ENCODE measurements at regions not wholly inside any gene's neighbourhood (a gene's known extent, or its start where the extent isn't known, plus 50 kb on each side); places are given as distances from the start of the nearest gene placed in this dataset.

DNA sequence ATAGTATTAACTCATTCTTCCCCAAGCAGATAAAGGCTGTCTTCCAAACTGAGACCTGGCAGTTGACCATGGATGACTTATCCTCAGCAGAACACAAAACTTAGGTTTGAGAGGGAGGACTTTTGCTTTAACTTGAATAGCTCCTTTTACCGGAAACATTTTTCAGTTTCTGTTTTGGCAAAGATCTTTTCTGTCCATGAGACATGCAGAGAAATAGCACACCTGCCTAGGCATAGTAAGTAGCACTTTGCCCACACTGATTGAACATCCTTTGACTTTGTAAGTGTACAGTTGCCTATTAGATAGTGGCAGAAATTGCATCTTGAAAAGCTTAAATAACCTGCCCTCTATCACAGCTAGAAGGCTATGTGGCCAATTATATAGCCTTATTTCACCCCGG lies 1962.5 kb downstream of the MRPL39 start:
- H3K23me2 ChIP-seq (ENCODE audit: low read depth, low read length) = no peaks in the 10 kb centered on the region
- no peak overlapping the region for H3K23ac ChIP-seq (ENCODE audit: insufficient read length)
- H3K9me3 ChIP-seq (ENCODE audit: insufficient read depth in 2 of 2, low read depth in 1 of 2, low read length in 1 of 2) = no peaks in the 10 kb centered on the region
- no peaks in the 10 kb centered on the region for H3K4me1 ChIP-seq (replicated peaks in 1 of 4; ENCODE audit: control insufficient read depth in 3 of 4, insufficient read depth in 4 of 4, low read length in 3 of 4)
- no peak overlapping the region for H2BK15ac ChIP-seq (ENCODE audit: low read length)
- no peaks in the 10 kb centered on the region for H3K27me3 ChIP-seq (replicated peaks in 1 of 4; ENCODE audit: control insufficient read depth in 3 of 4, extremely low read depth in 1 of 4, insufficient read depth in 3 of 4, low read length in 3 of 4)
- H2AK5ac ChIP-seq (ENCODE audit: low read depth, low read length) = no peak overlapping the region
- H4K8ac ChIP-seq (ENCODE audit: extremely low read depth, insufficient read depth, low read length) = no peak overlapping the region
- H4K91ac ChIP-seq (replicated peaks; ENCODE audit: insufficient read length, low read length) = no peak overlapping the region
- no peak overlapping the region for H4K5ac ChIP-seq (ENCODE audit: insufficient read length, low read depth, low read length)
- ChIA-PET POLR2A (ENCODE audit: partially characterized antibody) (no interaction called here), CTCF (ENCODE audit: partially characterized antibody) (interaction anchor here (1.6 kb wide), 1 partner anchor 25 kb away, joined by 4 read pairs; no protein-coding TSS in a partner anchor)
- no peak overlapping the region for H3K27ac ChIP-seq (ENCODE audit: low read depth, low read length)
- H3K36me3 ChIP-seq (ENCODE audit: control insufficient read depth in 2 of 4, insufficient read depth in 4 of 4, low read length in 3 of 4) = no peaks in the 10 kb centered on the region
- H3K79me2 ChIP-seq (ENCODE audit: control insufficient read depth in 1 of 2, insufficient read depth in 2 of 2, low read length in 2 of 2) = no peaks in the 10 kb centered on the region
- DNase-seq (ENCODE audit: low read depth in 1 of 2, low spot score in 2 of 2) (no peak), FAIRE-seq (no peak)
- H2AFZ ChIP-seq (ENCODE audit: low read length) = no peak overlapping the region; the same call in 1 of the 2 replicates
- no peaks in the 10 kb centered on the region for H4K20me1 ChIP-seq (replicated peaks in 1 of 2; ENCODE audit: control insufficient read depth in 1 of 2, insufficient read depth in 2 of 2, low read length in 2 of 2)
- no peak overlapping the region for H3K4me2 ChIP-seq (ENCODE audit: insufficient read depth in 1 of 2, low read depth in 2 of 2, low read length in 2 of 2)
- H3K9ac ChIP-seq (replicated peaks in 1 of 4; ENCODE audit: extremely low read depth in 1 of 4, low read depth in 3 of 4, low read length in 3 of 4) = no peak overlapping the region
- no peak overlapping the region for H2BK12ac ChIP-seq (ENCODE audit: low read depth, low read length)
- no peak overlapping the region for H2BK20ac ChIP-seq (ENCODE audit: low read length)
- H2BK120ac ChIP-seq (replicated peaks; ENCODE audit: low read depth, low read length) = no peak overlapping the region
- H3K56ac ChIP-seq (replicated peaks; ENCODE audit: insufficient read length, low read depth, low read length) = no peak overlapping the region
- TF ChIP-seq, protein P1, sequence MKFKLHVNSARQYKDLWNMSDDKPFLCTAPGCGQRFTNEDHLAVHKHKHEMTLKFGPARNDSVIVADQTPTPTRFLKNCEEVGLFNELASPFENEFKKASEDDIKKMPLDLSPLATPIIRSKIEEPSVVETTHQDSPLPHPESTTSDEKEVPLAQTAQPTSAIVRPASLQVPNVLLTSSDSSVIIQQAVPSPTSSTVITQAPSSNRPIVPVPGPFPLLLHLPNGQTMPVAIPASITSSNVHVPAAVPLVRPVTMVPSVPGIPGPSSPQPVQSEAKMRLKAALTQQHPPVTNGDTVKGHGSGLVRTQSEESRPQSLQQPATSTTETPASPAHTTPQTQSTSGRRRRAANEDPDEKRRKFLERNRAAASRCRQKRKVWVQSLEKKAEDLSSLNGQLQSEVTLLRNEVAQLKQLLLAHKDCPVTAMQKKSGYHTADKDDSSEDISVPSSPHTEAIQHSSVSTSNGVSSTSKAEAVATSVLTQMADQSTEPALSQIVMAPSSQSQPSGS (IDR thresholded peaks at IDR 0.05; ENCODE audit: low read length) = no peak
- H3K79me1 ChIP-seq (ENCODE audit: low read depth, low read length) = no peaks in the 10 kb centered on the region
- H2BK5ac ChIP-seq (ENCODE audit: low read depth, low read length) = no peak overlapping the region
- no peak overlapping the region for H3K14ac ChIP-seq (ENCODE audit: insufficient read length)
- no peak overlapping the region for H3K4ac ChIP-seq (replicated peaks; ENCODE audit: insufficient read length, low read depth, low read length)
- no peak overlapping the region for H3K4me3 ChIP-seq (ENCODE audit: extremely low read depth in 1 of 4, insufficient read depth in 2 of 4, low read depth in 3 of 4, low read length in 4 of 4)
- H3K18ac ChIP-seq (ENCODE audit: extremely low read depth, low read length) = no peak overlapping the region
- WGBS, 2 experiments (ENCODE audit: extremely low coverage in 1 of 2, insufficient coverage in 1 of 2, insufficient read length in 1 of 2, insufficient replicate concordance in 2 of 2, low coverage in 1 of 2, low lambda C conversion rate in 2 of 2, missing lambda C conversion rate in 1 of 2) = 89% methylated on average over 2 of the region's 2 CpGs; no CpG with 5 or more reads in 1 of the 2 experiments
